GM06990 (cell line): ENCODE measurements at regions not wholly inside any gene's neighbourhood (a gene's known extent, or its start where the extent isn't known, plus 50 kb on each side); places are given as distances from the start of the nearest gene placed in this dataset.

Source experiments
- DNase-seq: peaks from one replicate; pipeline ENCODE4 v3.0.0-alpha.2; 2011; ENCODE audit not compliant: insufficient read length; ENCODE audit errors: extremely low read depth
- H3K27me3 ChIP-seq: replicated peaks from 2 replicates; pipeline ENCODE4 v1.6.0; 2011; ENCODE audit warnings: low read length; ENCODE audit not compliant: control insufficient read depth, insufficient read depth
- H3K36me3 ChIP-seq: 2 replicates; pipeline ENCODE4 v1.5.1; 2011; ENCODE audit warnings: low read length; ENCODE audit not compliant: control insufficient read depth, insufficient read depth
- H3K4me3 ChIP-seq: replicated peaks from 2 replicates; pipeline ENCODE4 v1.5.1; 2011; ENCODE audit warnings: low read depth, mild to moderate bottlenecking, control low read depth, low read length
- CTCF ChIP-seq: IDR thresholded peaks from 2 replicates; pipeline ENCODE4 v1.5.1; 2011; ENCODE audit warnings: low read length, control low read depth, mild to moderate bottlenecking, inconsistent platforms; ENCODE audit not compliant: insufficient read depth, poor library complexity, severe bottlenecking

- no peaks in the 10 kb centered on the region for H3K27me3 ChIP-seq
- TF ChIP-seq CTCF, result no peak
These were observed 436.9 kb upstream of the TGFBR2 start for GRCh38 chr3:30169487-30169886.

GRCh38 chr3:30170681-30171438 lies 435.5 kb upstream of the TGFBR2 start:
- no peaks in the 10 kb centered on the region for H3K36me3 ChIP-seq
- no peak for TF ChIP-seq CTCF
- H3K4me3 ChIP-seq, result no peak overlapping the region
- no peak for DNase-seq
- no peaks in the 10 kb centered on the region for H3K27me3 ChIP-seq

More at GRCh38 chr3:30169487-30169886, 436.9 kb upstream of the TGFBR2 start:
- DNase-seq, result no peak
- H3K36me3 ChIP-seq, result no peaks in the 10 kb centered on the region
- H3K4me3 ChIP-seq, result no peak overlapping the region

GRCh38 chr3:30174357-30174756 lies 432.0 kb upstream of the TGFBR2 start:
- Histone ChIP-seq H3K36me3 (no peaks in the 10 kb centered on the region), H3K27me3 (no peaks in the 10 kb centered on the region), H3K4me3 (no peak overlapping the region)
- TF ChIP-seq CTCF, result no peak
- no peak for DNase-seq

GRCh38 chr3:30180310-30181177 lies 425.9 kb upstream of the TGFBR2 start:
- H3K36me3 ChIP-seq, result no peaks in the 10 kb centered on the region
- no peak overlapping the region for H3K4me3 ChIP-seq
- DNase-seq, result no peak
- no peak for TF ChIP-seq CTCF
- no peaks in the 10 kb centered on the region for H3K27me3 ChIP-seq

- Histone ChIP-seq H3K4me3 (no peak overlapping the region), H3K36me3 (no peaks in the 10 kb centered on the region), H3K27me3 (no peaks in the 10 kb centered on the region)
- TF ChIP-seq CTCF, result no peak
- no peak for DNase-seq
These were observed 425.3 kb upstream of the TGFBR2 start for GRCh38 chr3:30181178-30181465.
